ENCODE measurements at regions not wholly inside any gene's neighbourhood (a gene's known extent, or its start where the extent isn't known, plus 50 kb on each side); places are given as distances from the start of the nearest gene placed in this dataset.
A peak's percentile ranks its signal among the peaks of the same experiment; 100 is the strongest.
"Not testable (repeated sequence)": the region's sequence is repeated elsewhere in the genome, so short reads cannot be mapped to it uniquely, and the experiment has no call there.

- Mint-ChIP-seq H3K4me1 (no peaks in the 10 kb centered on the region), H3K4me3 (no peak overlapping the region), H3K27me3 (no peaks in the 10 kb centered on the region), H3K27ac (no peak overlapping the region), H3K36me3 (no peaks in the 10 kb centered on the region), H3K9me3 (peaks cover 3% of the 10 kb centered on the region)
- DNase-seq = no peak
These were observed 398.8 kb upstream of the CXADR start for GRCh38 chr21:17114045-17114444.

GRCh38 chr21:17118638-17119384, 394.0 kb upstream of the CXADR start:
- Mint-ChIP-seq H3K27ac (no peak overlapping the region), H3K9me3 (peaks cover 4% of the 10 kb centered on the region), H3K4me1 (no peaks in the 10 kb centered on the region), H3K27me3 (no peaks in the 10 kb centered on the region), H3K36me3 (no peaks in the 10 kb centered on the region), H3K4me3 (no peak overlapping the region)
- DNase-seq = no peak

- Mint-ChIP-seq H3K4me1 (no peaks in the 10 kb centered on the region), H3K36me3 (no peaks in the 10 kb centered on the region), H3K4me3 (no peak overlapping the region), H3K9me3 (peaks cover 4% of the 10 kb centered on the region), H3K27me3 (no peaks in the 10 kb centered on the region), H3K27ac (no peak overlapping the region)
- DNase-seq = no peak
These were observed 393.2 kb upstream of the CXADR start for GRCh38 chr21:17119466-17120297.

DNA sequence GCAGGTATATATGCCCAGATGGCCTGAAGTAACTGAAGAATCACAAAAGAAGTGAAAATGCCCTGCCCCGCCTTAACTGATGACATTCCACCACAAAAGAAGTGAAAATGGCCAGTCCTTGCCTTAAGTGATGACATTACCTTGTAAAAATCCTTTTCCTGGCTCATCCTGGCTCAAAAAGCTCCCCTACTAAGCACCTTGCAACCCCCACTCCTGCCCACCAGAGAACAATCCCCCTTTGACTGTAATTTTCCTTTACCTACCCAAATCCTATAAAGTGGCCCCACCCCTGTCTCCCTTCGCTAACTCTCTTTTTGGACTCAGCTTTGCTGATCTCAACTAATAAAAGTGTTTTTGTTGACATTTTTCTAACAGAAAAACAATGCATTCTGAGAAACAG, 385.4 kb upstream of the CXADR start:
- DNase-seq, H3K9me3 Mint-ChIP-seq, H3K27me3 Mint-ChIP-seq, H3K4me3 Mint-ChIP-seq, H3K36me3 Mint-ChIP-seq, H3K27ac Mint-ChIP-seq, H3K4me1 Mint-ChIP-seq: not testable (repeated sequence)

DNA sequence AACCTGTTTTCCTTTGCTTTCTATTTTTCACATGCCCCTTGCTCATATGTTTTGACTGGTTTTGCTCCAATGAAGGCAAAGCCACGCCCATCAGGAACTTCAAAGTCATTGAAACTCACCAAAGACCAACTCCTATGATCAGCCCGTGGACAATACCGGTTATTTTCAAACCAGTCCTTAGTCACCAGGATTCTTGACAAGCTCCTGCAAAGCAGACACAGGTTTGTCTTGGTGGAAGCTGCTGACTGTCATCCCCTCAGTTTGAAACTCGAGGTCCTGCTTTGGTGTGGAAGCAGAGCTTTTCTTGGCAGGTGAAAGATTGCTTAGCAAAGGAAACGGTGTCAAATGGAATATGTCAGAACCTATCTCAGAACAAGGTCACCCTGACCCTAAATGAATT, 384.7 kb upstream of the CXADR start:
- no peak for DNase-seq
- H3K4me3 Mint-ChIP-seq = no peak overlapping the region
- no peaks in the 10 kb centered on the region for H3K4me1 Mint-ChIP-seq
- H3K36me3 Mint-ChIP-seq = no peaks in the 10 kb centered on the region
- no peaks in the 10 kb centered on the region for H3K9me3 Mint-ChIP-seq
- H3K27ac Mint-ChIP-seq = no peak overlapping the region
- no peaks in the 10 kb centered on the region for H3K27me3 Mint-ChIP-seq

- H3K27ac Mint-ChIP-seq, H3K36me3 Mint-ChIP-seq, DNase-seq, H3K9me3 Mint-ChIP-seq, H3K4me1 Mint-ChIP-seq, H3K27me3 Mint-ChIP-seq: not testable (repeated sequence)
- H3K4me3 Mint-ChIP-seq = peak overlapping the region; percentile 16
These were observed 373.7 kb upstream of the CXADR start for GRCh38 chr21:17139159-17139558.

- Mint-ChIP-seq H3K4me3 (peak overlapping the region; percentile 64), H3K9me3 (no peaks in the 10 kb centered on the region), H3K36me3 (no peaks in the 10 kb centered on the region), H3K27me3 (no peaks in the 10 kb centered on the region), H3K4me1 (peaks cover 2% of the 10 kb centered on the region), H3K27ac (no peak overlapping the region)
- no peak for DNase-seq
These were observed 373.1 kb upstream of the CXADR start for GRCh38 chr21:17139696-17140095.

DNA sequence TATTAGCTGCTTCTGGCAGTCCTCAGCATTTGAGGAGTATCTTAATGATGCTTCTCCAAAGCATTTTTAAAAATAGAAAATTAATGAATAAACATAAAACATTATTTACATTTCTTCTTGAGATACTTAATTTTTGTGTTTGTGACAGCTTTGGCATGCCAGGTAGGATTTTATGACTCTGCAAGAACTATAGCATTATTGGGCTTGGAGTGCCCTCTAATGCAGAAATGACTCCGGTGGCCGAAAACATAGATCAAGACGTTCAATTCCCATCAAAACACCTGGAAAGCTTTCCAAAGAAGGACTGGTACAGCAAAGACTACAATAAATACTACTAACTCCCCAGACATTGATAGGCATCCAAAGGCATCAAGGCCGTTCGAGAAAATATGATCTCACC, 366.4 kb upstream of the CXADR start:
- no peak for DNase-seq
- Mint-ChIP-seq H3K36me3 (no peaks in the 10 kb centered on the region), H3K27me3 (no peaks in the 10 kb centered on the region)

GRCh38 chr21:17159697-17160096, 353.1 kb upstream of the CXADR start:
- H3K4me1 Mint-ChIP-seq = no peaks in the 10 kb centered on the region
- H3K36me3 Mint-ChIP-seq = peaks cover 2% of the 10 kb centered on the region
- H3K4me3 Mint-ChIP-seq = no peak overlapping the region
- peaks cover 5% of the 10 kb centered on the region for H3K9me3 Mint-ChIP-seq
- no peaks in the 10 kb centered on the region for H3K27me3 Mint-ChIP-seq
- no peak overlapping the region for H3K27ac Mint-ChIP-seq
- DNase-seq = no peak

More for the DNA sequence above, 366.4 kb upstream of the CXADR start:
- H3K27ac Mint-ChIP-seq = no peak overlapping the region
- H3K4me1 Mint-ChIP-seq = no peaks in the 10 kb centered on the region
- H3K9me3 Mint-ChIP-seq = peaks cover 10% of the 10 kb centered on the region
- no peak overlapping the region for H3K4me3 Mint-ChIP-seq

DNA sequence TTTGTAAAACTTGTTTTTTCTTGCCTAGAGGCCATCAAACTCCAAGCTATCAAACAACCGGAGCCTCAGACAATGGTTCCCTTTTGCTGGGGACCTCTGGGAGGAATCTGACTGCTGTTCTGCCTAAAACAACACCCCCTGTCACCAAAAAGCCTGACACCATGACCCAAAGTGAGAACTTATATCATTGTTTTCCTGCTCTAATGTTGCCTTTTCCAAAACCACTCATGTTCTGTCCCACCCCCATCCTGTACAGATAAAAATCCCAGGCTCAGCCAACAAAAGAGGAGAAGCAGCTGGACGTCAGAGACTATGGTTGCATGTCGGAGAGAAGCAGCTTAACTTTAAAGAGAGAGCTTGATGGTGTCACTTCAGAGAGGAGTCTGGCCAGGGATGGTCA, 327.2 kb upstream of the CXADR start:
- no peaks in the 10 kb centered on the region for H3K36me3 Mint-ChIP-seq
- H3K27me3 Mint-ChIP-seq = no peaks in the 10 kb centered on the region
- no peaks in the 10 kb centered on the region for H3K4me1 Mint-ChIP-seq
- peaks cover 3% of the 10 kb centered on the region for H3K9me3 Mint-ChIP-seq
- no peak overlapping the region for H3K4me3 Mint-ChIP-seq
- DNase-seq = no peak
- H3K27ac Mint-ChIP-seq = no peak overlapping the region

DNA sequence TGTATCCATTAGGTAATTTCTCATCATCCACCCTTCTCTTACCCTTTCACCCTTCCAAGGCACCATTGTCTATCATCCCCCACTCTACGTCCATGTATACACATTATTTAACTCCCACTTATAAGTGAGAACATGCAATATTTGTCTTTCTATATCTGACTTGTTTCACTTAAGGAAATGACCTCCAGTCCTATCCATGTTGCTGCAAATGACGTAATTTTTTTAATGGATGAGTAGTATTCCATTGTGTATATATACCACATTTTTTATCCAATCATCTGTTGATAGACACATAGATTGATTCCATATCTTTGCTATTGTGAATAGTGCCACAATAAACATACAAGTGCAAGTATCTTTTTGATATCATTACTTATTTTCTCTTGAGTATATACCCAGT, 322.9 kb upstream of the CXADR start:
- peaks cover 5% of the 10 kb centered on the region for H3K9me3 Mint-ChIP-seq
- H3K36me3 Mint-ChIP-seq = no peaks in the 10 kb centered on the region
- no peaks in the 10 kb centered on the region for H3K27me3 Mint-ChIP-seq
- H3K27ac Mint-ChIP-seq = no peak overlapping the region
- H3K4me1 Mint-ChIP-seq = no peaks in the 10 kb centered on the region
- no peak overlapping the region for H3K4me3 Mint-ChIP-seq
- DNase-seq = no peak

DNA sequence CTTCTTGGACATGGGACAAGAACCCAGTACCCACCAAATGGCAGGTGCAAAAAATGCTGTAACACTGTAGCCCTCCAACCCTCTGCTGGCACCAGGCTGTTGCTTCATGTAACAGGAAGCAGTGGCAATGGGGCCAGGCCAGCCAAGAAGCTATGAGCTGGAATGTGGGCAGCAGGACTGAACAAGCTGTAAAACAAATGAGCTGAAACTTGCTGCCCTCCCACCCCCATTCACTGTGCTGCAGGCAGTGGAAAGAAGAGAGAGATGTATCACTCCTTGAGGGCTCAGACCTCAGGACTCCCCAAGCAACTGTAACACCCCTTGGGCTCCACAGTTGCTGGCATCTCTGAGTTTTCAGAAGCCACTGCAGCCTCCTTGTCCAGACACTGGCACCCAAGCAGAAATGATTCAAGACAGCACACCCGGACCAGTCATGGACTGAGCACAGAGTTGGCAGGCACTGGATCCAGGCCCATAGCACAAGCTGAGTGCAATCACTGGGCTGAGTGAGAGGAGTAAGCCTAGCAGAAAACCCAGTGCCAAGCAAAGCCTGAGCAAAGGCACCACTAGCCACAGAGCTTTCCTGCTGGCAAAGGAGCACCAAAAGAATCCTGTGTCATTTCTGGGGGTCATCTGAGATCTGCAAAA, 321.4 kb upstream of the CXADR start:
- DNase-seq = no peak
- H3K27ac Mint-ChIP-seq = no peak overlapping the region
- H3K36me3 Mint-ChIP-seq = no peaks in the 10 kb centered on the region
- H3K4me3 Mint-ChIP-seq = no peak overlapping the region
- peaks cover 5% of the 10 kb centered on the region for H3K9me3 Mint-ChIP-seq
- no peaks in the 10 kb centered on the region for H3K27me3 Mint-ChIP-seq
- H3K4me1 Mint-ChIP-seq = no peaks in the 10 kb centered on the region

DNA sequence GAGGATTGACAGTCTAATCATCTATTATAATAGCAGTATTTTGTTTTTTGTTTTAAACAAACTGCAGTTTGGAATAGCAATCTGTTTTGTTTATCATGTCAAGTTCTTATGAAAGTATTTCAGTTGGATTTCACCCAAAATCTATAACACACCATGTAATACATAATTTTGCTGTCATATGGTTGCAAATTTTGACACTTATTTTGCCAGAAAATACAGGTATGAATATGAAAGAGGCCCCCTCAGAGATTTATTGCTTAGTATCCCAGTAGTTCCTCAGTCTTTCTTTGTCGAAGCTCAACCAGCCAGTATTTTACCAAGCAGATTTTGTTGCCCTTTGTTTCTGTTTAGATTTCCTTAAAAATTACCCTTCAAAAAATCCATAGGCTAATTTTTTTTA, 317.5 kb upstream of the CXADR start:
- H3K36me3 Mint-ChIP-seq = no peaks in the 10 kb centered on the region
- no peaks in the 10 kb centered on the region for H3K4me1 Mint-ChIP-seq
- H3K4me3 Mint-ChIP-seq = no peak overlapping the region
- DNase-seq = no peak
- peaks cover 2% of the 10 kb centered on the region for H3K9me3 Mint-ChIP-seq
- H3K27me3 Mint-ChIP-seq = no peaks in the 10 kb centered on the region
- H3K27ac Mint-ChIP-seq = no peak overlapping the region

DNA sequence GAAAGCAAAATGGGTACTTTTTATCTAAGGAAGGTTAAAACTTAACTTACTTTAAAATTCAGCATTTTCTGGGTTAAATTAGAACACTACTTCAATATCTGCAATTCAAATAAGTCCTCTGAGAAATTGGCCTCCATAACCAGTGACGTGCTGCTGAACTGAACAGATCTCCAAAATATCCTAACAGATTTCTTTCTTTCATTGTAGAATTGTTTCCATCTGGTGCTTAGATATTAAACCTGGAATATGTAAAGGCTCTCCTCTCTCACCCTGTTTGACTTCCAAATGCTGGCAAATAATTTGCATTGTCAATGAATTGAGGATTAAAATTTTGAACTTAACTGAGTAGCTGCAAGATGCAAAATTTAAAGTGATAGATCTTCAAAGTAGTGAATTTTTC, 316.9 kb upstream of the CXADR start:
- Mint-ChIP-seq H3K27ac (no peak overlapping the region), H3K4me1 (no peaks in the 10 kb centered on the region), H3K4me3 (no peak overlapping the region), H3K9me3 (peaks cover 2% of the 10 kb centered on the region), H3K27me3 (no peaks in the 10 kb centered on the region), H3K36me3 (no peaks in the 10 kb centered on the region)
- DNase-seq = no peak

DNA sequence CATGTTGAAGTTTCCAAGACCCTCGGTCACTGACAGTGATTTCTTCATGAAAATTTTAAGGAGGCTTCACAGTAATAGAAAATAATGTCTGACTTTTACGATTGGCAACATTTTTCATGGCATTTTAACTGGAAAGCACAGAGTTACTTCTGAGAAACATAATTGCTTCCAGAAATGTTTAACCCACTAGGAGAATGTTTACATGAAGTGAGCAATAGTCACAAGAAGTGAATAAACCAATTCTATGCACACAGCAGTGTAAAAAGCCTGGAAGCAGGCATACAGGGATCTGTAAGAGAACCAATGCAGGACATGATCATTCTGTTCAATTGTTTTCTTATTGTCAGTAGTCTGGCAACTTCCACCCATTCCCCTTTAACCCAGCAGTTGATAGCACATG, 316.2 kb upstream of the CXADR start:
- Mint-ChIP-seq H3K27me3 (no peaks in the 10 kb centered on the region), H3K27ac (no peak overlapping the region), H3K36me3 (no peaks in the 10 kb centered on the region), H3K4me3 (no peak overlapping the region), H3K9me3 (no peaks in the 10 kb centered on the region), H3K4me1 (no peaks in the 10 kb centered on the region)
- no peak for DNase-seq

Measured in activated naive CD8-positive, alpha-beta T cell treated with anti-CD3 and anti-CD28 coated beads for 36 hours (primary cell).